WI38 (cell line): ENCODE measurements at regions not wholly inside any gene's neighbourhood (a gene's known extent, or its start where the extent isn't known, plus 50 kb on each side); places are given as distances from the start of the nearest gene placed in this dataset.
"Not testable (repeated sequence)": the region's sequence is repeated elsewhere in the genome, so short reads cannot be mapped to it uniquely, and the experiment has no call there.

Experiments
- H3K4me3 ChIP-seq: 2 replicates; pipeline ENCODE4 v1.5.1; 2011; ENCODE audit warnings: low read depth, mild to moderate bottlenecking, control low read depth, low read length
- CTCF ChIP-seq: IDR thresholded peaks from 2 replicates; pipeline ENCODE4 v1.5.1; 2012; ENCODE audit warnings: low read depth, mild to moderate bottlenecking, control low read depth, low read length

GRCh38 chr17:72569148-72569946 is 448.5 kb downstream of the SOX9 start:
- no peak overlapping the region for H3K4me3 ChIP-seq
- no peak for TF ChIP-seq CTCF

- TF ChIP-seq CTCF, result no peak
- H3K4me3 ChIP-seq, result no peak overlapping the region
Observed at GRCh38 chr17:72571813-72572396, 451.1 kb downstream of the SOX9 start.

GRCh38 chr17:72572604-72573491 is 452.0 kb downstream of the SOX9 start:
- H3K4me3 ChIP-seq, result no peak overlapping the region
- no peak for TF ChIP-seq CTCF

- not testable (repeated sequence) for H3K4me3 ChIP-seq
Observed at GRCh38 chr17:72573492-72573801, 452.6 kb downstream of the SOX9 start.

- H3K4me3 ChIP-seq, result no peak overlapping the region
- TF ChIP-seq CTCF, result no peak
Observed at GRCh38 chr17:72574675-72575510, 454.1 kb downstream of the SOX9 start.

GRCh38 chr17:72575542-72576233 is 454.9 kb downstream of the SOX9 start:
- no peak for TF ChIP-seq CTCF
- H3K4me3 ChIP-seq, result no peak overlapping the region

- TF ChIP-seq CTCF, result no peak
- no peak overlapping the region for H3K4me3 ChIP-seq
Observed at GRCh38 chr17:72576289-72576759, 455.5 kb downstream of the SOX9 start.
